IMR-90 (cell line): ENCODE measurements at regions not wholly inside any gene's neighbourhood (a gene's known extent, or its start where the extent isn't known, plus 50 kb on each side); places are given as distances from the start of the nearest gene placed in this dataset.

Experiments
- ATAC-seq: fragments of 200-7000 bp; cut with Tn5 transposase; 2 replicates; pipeline ENCODE4 v1.9.1; 2020; ENCODE audit warnings: low read depth, mild to moderate bottlenecking, moderate library complexity
- BruUV-seq: library from RNA; stranded (reverse); fragments of 400-500 nt; replicated peaks from 2 replicates; lab custom pipeline; 2021; lab: Mats Ljungman, UMichigan
- CTCF ChIA-PET: fragments of 300-600 bp; formaldehyde crosslinking; extraction: SDS; loops from one replicate; lab custom pipeline; 2021; ENCODE audit warnings: antibody characterized with exemption; lab: Yijun Ruan, JAX
- POLR2A ChIA-PET: fragments of 300-600 bp; sonication (Branson Sonifier 250); formaldehyde crosslinking; loops from one replicate; lab custom pipeline; 2022; ENCODE audit warnings: antibody characterized with exemption; ENCODE audit not compliant: unreplicated experiment; lab: Charles Lee
- DNase-seq: peaks from one replicate; pipeline ENCODE4 v3.0.0; 2013
- H2AFZ ChIP-seq: replicated peaks from 2 replicates; pipeline ENCODE3; 2013; ENCODE audit warnings: low read length, mild to moderate bottlenecking; ENCODE audit not compliant: poor library complexity
- H2AK5ac ChIP-seq: 2 replicates; pipeline ENCODE4 v1.6.1; 2013; ENCODE audit warnings: low read depth, low read length, inconsistent platforms
- H2AK9ac ChIP-seq: replicated peaks from 2 replicates; pipeline ENCODE3; 2013; ENCODE audit warnings: mild to moderate bottlenecking, low read depth, low read length, moderate library complexity; ENCODE audit not compliant: poor library complexity
- H2BK120ac ChIP-seq: 2 replicates; pipeline ENCODE4 v1.6.1; 2013; ENCODE audit warnings: low read depth, low read length, inconsistent platforms
- H2BK15ac ChIP-seq: 3 replicates; pipeline ENCODE4 v1.6.1; 2013; ENCODE audit warnings: low read depth, low read length, inconsistent platforms
- H2BK20ac ChIP-seq: 2 replicates; pipeline ENCODE4 v1.6.1; 2013; ENCODE audit warnings: low read depth, mild to moderate bottlenecking, inconsistent platforms, low read length, moderate library complexity
- H2BK5ac ChIP-seq: 2 replicates; pipeline ENCODE4 v1.6.1; 2013; ENCODE audit warnings: mild to moderate bottlenecking, low read depth, low read length, inconsistent platforms; ENCODE audit not compliant: poor library complexity, severe bottlenecking
- H3K14ac ChIP-seq: replicated peaks from 2 replicates; pipeline ENCODE4 v1.6.1; 2013; ENCODE audit warnings: low read depth, low read length, inconsistent platforms
- H3K18ac ChIP-seq: 2 replicates; pipeline ENCODE4 v1.6.1; 2013; ENCODE audit warnings: low read depth, low read length, control low read depth
- H3K23ac ChIP-seq: 2 replicates; pipeline ENCODE4 v1.6.1; 2013; ENCODE audit warnings: low read depth, low read length, inconsistent platforms
- H3K27ac ChIP-seq: 2 replicates; pipeline ENCODE4 v1.5.1; 2013; ENCODE audit warnings: mild to moderate bottlenecking, control low read depth, low read length; ENCODE audit not compliant: insufficient read depth
- H3K27me3 ChIP-seq: 2 replicates; pipeline ENCODE4 v1.6.1; 2013; ENCODE audit warnings: low read length; ENCODE audit not compliant: control insufficient read depth, insufficient read depth
- H3K36me3 ChIP-seq: 2 replicates; pipeline ENCODE4 v1.6.1; 2013; ENCODE audit warnings: low read length, mixed read lengths; ENCODE audit not compliant: control insufficient read depth, insufficient read depth
- H3K4ac ChIP-seq: 2 replicates; pipeline ENCODE4 v1.6.1; 2013; ENCODE audit warnings: low read depth, low read length, inconsistent platforms
- H3K4me1 ChIP-seq: 2 replicates; pipeline ENCODE4 v1.6.1; 2013; ENCODE audit warnings: low read length, mixed read lengths; ENCODE audit not compliant: control insufficient read depth, insufficient read depth
- H3K4me2 ChIP-seq: 2 replicates; pipeline ENCODE4 v1.6.1; 2013; ENCODE audit warnings: low read depth, mild to moderate bottlenecking, control low read depth, low read length, moderate library complexity
- H3K4me3 ChIP-seq: 2 replicates; pipeline ENCODE4 v1.5.1; 2013; ENCODE audit warnings: low read depth, mild to moderate bottlenecking, control low read depth, low read length, moderate library complexity; ENCODE audit not compliant: insufficient read depth
- H3K56ac ChIP-seq: 2 replicates; pipeline ENCODE4 v1.6.1; 2013; ENCODE audit warnings: low read length, inconsistent platforms; ENCODE audit not compliant: insufficient read depth; ENCODE audit errors: extremely low read depth
- H3K79me1 ChIP-seq, 2 experiments: 2 replicates each; pipeline ENCODE4 v1.6.1; 2013; ENCODE audit warnings: low read length in 2 of 2, inconsistent platforms in 1 of 2, low read depth in 1 of 2
- H3K9ac ChIP-seq: 2 replicates; pipeline ENCODE4 v1.6.1; 2013; ENCODE audit warnings: low read depth, low read length, control low read depth
- H3K9me1 ChIP-seq: 2 replicates; pipeline ENCODE4 v1.6.1; 2013; ENCODE audit warnings: low read length, inconsistent platforms; ENCODE audit not compliant: insufficient read depth
- H3K9me3 ChIP-seq: 2 replicates; pipeline ENCODE4 v1.6.1; 2013; ENCODE audit warnings: low read length; ENCODE audit not compliant: control insufficient read depth, insufficient read depth
- H4K20me1 ChIP-seq: 2 replicates; pipeline ENCODE4 v1.6.1; 2013; ENCODE audit warnings: low read length, inconsistent platforms; ENCODE audit not compliant: insufficient read depth
- H4K5ac ChIP-seq: 2 replicates; pipeline ENCODE4 v1.6.1; 2013; ENCODE audit warnings: mild to moderate bottlenecking, low read depth, low read length, control low read depth
- H4K8ac ChIP-seq, 2 experiments: 2 replicates each; pipeline ENCODE4 v1.6.1; 2013; ENCODE audit warnings: low read depth in 2 of 2, low read length in 2 of 2, control low read depth in 1 of 2, inconsistent platforms in 1 of 2
- H4K91ac ChIP-seq: 2 replicates; pipeline ENCODE4 v1.6.1; 2013; ENCODE audit warnings: low read depth, low read length, inconsistent platforms; ENCODE audit not compliant: insufficient read depth
- CTCF ChIP-seq: conservative IDR thresholded peaks from 2 replicates; pipeline ENCODE4 v1.5.1; 2012; ENCODE audit warnings: mild to moderate bottlenecking, low read depth, low read length, improper control_type of control experiment
- MAZ ChIP-seq: IDR thresholded peaks from 2 replicates; pipeline ENCODE4 v1.6.1; 2012; ENCODE audit warnings: low read depth, mild to moderate bottlenecking, low read length, improper control_type of control experiment, moderate library complexity, borderline replicate concordance
- RFX5 ChIP-seq: IDR thresholded peaks from 2 replicates; pipeline ENCODE4 v1.8.0; 2012; ENCODE audit warnings: low read depth, mild to moderate bottlenecking, low read length, moderate library complexity
- WGBS, 2 experiments: methylation state at CpG; one replicate each; pipeline versions ENCODE4 v1.1.5 to v1.1.7; 2013; ENCODE audit warnings: missing lambda C conversion rate in 2 of 2; ENCODE audit not compliant: insufficient read length in 1 of 2; ENCODE audit errors: extremely low coverage in 2 of 2; 5-methylcytosine and 5-hydroxymethylcytosine counted together
- dilution Hi-C: fragments of 300-500 bp; cut with HindIII; formaldehyde crosslinking; loops from one replicate; pipeline ENCODE4 v1.14.3; 2018; ENCODE audit warnings: low sequenced_read_pairs; ENCODE audit not compliant: unreplicated experiment
- in situ Hi-C: fragments of 300-500 bp; cut with MboI; formaldehyde crosslinking; loops from 3 replicates; pipeline ENCODE4 v1.14.3; 2019; ENCODE audit warnings: low sequenced_read_pairs, inconsistent platforms, mixed read lengths
- intact Hi-C: fragments of 100-400 bp; cut with micrococcal nuclease; formaldehyde crosslinking; loops from 2 replicates; pipeline ENCODE4 v1.10.0; 2022

- Histone ChIP-seq H3K56ac (no peak overlapping the region), H3K9me3 (no peaks in the 10 kb centered on the region), H3K4me3 (no peak overlapping the region), H2BK5ac (no peak overlapping the region), H2AK9ac (no peak overlapping the region), H3K27me3 (no peaks in the 10 kb centered on the region), H2BK120ac (no peak overlapping the region), H3K23ac (no peak overlapping the region), H3K4me1 (peaks cover 5% of the 10 kb centered on the region), H3K4ac (no peak overlapping the region), H4K91ac (no peak overlapping the region), H4K8ac (no peak overlapping the region), H2BK20ac (no peak overlapping the region; the same call in 1 of the 2 replicates), H3K4me2 (no peak overlapping the region), H3K9me1 (no peaks in the 10 kb centered on the region; the same call in 1 of the 2 replicates), H2BK15ac (no peak overlapping the region; the same call in 2 of the 3 replicates), H3K36me3 (no peaks in the 10 kb centered on the region), H3K18ac (no peak overlapping the region), H3K79me1 (no peaks in the 10 kb centered on the region), H3K27ac (no peak overlapping the region), H4K5ac (no peak overlapping the region), H4K20me1 (no peaks in the 10 kb centered on the region), H3K9ac (no peak overlapping the region), H2AK5ac (no peak overlapping the region), H3K14ac (0 out of 2 replicates have a peak overlapping the region, but pooled peaks have one; percentile 1), H2AFZ (no peak overlapping the region)
- CTCF ChIA-PET = no interaction called here
- no peak for ATAC-seq
- no CpG with 5 or more reads among the region's 2 CpGs for WGBS, 2 experiments
- dilution Hi-C loops (no loop called here), in situ Hi-C loops (no loop called here), intact Hi-C loops (no loop called here)
- TF ChIP-seq MAZ (no peak), RFX5 (no peak), CTCF (no peak)
- POLR2A ChIA-PET = no interaction called here
- BruUV-seq = no TSS peak
- DNase-seq = no peak
Measured at GRCh38 chr6:134584847-134585516, 267.1 kb upstream of the SGK1 start.
